Spleen (tissue), 11 donors: ENCODE measurements at regions not wholly inside any gene's neighbourhood (a gene's known extent, or its start where the extent isn't known, plus 50 kb on each side); places are given as distances from the start of the nearest gene placed in this dataset.

Source experiments
- DNase-seq: peaks from one replicate; pipeline ENCODE4 v3.0.0-alpha.2; 2020
- H3K27ac ChIP-seq, 8 donors: fragments of 200-600 bp; sonication (generic) in 7 of 8; 1 replicate in 4 of 8; 2 replicates in 4 of 8; pipeline versions ENCODE4 v1.5.0 to v1.8.0; 2016 to 2021; ENCODE audit warnings: inconsistent platforms in 4 of 8, mild to moderate bottlenecking in 4 of 8, moderate library complexity in 1 of 8
- H3K27me3 ChIP-seq, 7 donors: fragments of 200-600 bp; sonication (generic) in 6 of 7; replicated peaks in 1 of 7; 1 replicate in 4 of 7; 2 replicates in 3 of 7; pipeline versions ENCODE4 v1.5.0 to v1.8.0; 2016 to 2021; ENCODE audit warnings: inconsistent platforms in 3 of 7, mild to moderate bottlenecking in 1 of 7
- H3K36me3 ChIP-seq, 6 donors: fragments of 200-600 bp; sonication (generic) in 5 of 6; 1 replicate in 4 of 6; 2 replicates in 2 of 6; pipeline versions ENCODE4 v1.5.0 to v1.8.0; 2016 to 2021; ENCODE audit warnings: inconsistent platforms in 2 of 6
- H3K4me1 ChIP-seq, 6 donors: fragments of 200-600 bp; sonication (generic) in 5 of 6; 1 replicate in 3 of 6; 2 replicates in 3 of 6; pipeline versions ENCODE4 v1.5.0 to v1.8.0; 2016 to 2021; ENCODE audit warnings: inconsistent platforms in 3 of 6
- H3K4me3 ChIP-seq, 8 donors: fragments of 200-600 bp; sonication (generic) in 7 of 8; 1 replicate in 4 of 8; 2 replicates in 4 of 8; pipeline versions ENCODE4 v1.5.0 to v1.8.0; 2016 to 2021; ENCODE audit warnings: inconsistent platforms in 4 of 8, mild to moderate bottlenecking in 4 of 8, moderate library complexity in 2 of 8
- H3K9me3 ChIP-seq, 8 donors: fragments of 200-600 bp; sonication (generic) in 7 of 8; 1 replicate in 4 of 8; 2 replicates in 4 of 8; pipeline versions ENCODE4 v1.5.0 to v1.8.0; 2016 to 2021; ENCODE audit warnings: inconsistent platforms in 4 of 8
- POLR2A ChIP-seq, 3 donors: fragments of 450-650 bp; IDR thresholded peaks; one replicate each; pipeline ENCODE4 v1.5.1; 2017; ENCODE audit warnings: antibody characterized with exemption in 3 of 3, mild to moderate bottlenecking in 1 of 3
- POLR2AphosphoS5 ChIP-seq, 3 donors: sonication (generic); formaldehyde crosslinking; IDR thresholded peaks; one replicate each; pipeline ENCODE4 v1.5.1; 2017; ENCODE audit warnings: antibody characterized with exemption in 3 of 3
- WGBS, 5 donors: extraction: QIAGEN DNeasy Blood & Tissue Kit in 3 of 5; methylation state at CpG; one replicate each; pipeline versions ENCODE4 v1.1.5 to v1.1.7; 2013 to 2018; 5-methylcytosine and 5-hydroxymethylcytosine counted together
- intact Hi-C: fragments of 100-400 bp; cut with DNase I; formaldehyde crosslinking; loops from one replicate; pipeline ENCODE4 v1.15.0; 2023; ENCODE audit warnings: low total_unique reads
- TF ChIP-seq, protein P1 (sequence below), 11 experiments: fragments of 200-600 bp in 7 of 11; fragments of 450-650 bp in 4 of 11; sonication (generic) in 4 of 11; IDR thresholded peaks in 8 of 11; conservative IDR thresholded peaks in 3 of 11; 1 replicate in 7 of 11; 2 replicates in 4 of 11; pipeline versions ENCODE4 v1.4.0 to v1.8.0; 2016 to 2021; ENCODE audit warnings: antibody characterized with exemption in 11 of 11, inconsistent platforms in 4 of 11, mild to moderate bottlenecking in 1 of 11
- donor health status: healthy with polysubstance abuse.
- donor health status: DM: no; HTN: no; CAD: no; lungs with moderate emphysema.
- donor health status: DM: no; HTN: no; CAD: no.
- donor health status: Bipolar disorder and iron deficiency.
- donor health status: healthy.
- donor health status: DM: no; HTN: no; CAD: no.
- donor health status: DM: yes; HTN: yes; CAD: no.

GRCh38 chr12:40464121-40464520 lies 228.1 kb upstream of the CNTN1 start:
- Histone ChIP-seq H3K27me3 (no peaks in the 10 kb centered on the region), H3K27ac (no peak overlapping the region), H3K9me3 (peaks cover 0 to 3% (median 0%) of the 10 kb centered on the region in 8 donors), H3K4me3 (no peak overlapping the region), H3K4me1 (no peaks in the 10 kb centered on the region), H3K36me3 (no peaks in the 10 kb centered on the region)
- 82 to 92% (median 89%) methylated on average over 2 of the region's 2 CpGs for WGBS, 5 donors
- no peak for DNase-seq
- TF ChIP-seq POLR2AphosphoS5 (IDR thresholded peaks at IDR 0.05) = no peak
- no peak for TF ChIP-seq POLR2A (IDR thresholded peaks at IDR 0.05)
- intact Hi-C loops = no loop called here

DNA sequence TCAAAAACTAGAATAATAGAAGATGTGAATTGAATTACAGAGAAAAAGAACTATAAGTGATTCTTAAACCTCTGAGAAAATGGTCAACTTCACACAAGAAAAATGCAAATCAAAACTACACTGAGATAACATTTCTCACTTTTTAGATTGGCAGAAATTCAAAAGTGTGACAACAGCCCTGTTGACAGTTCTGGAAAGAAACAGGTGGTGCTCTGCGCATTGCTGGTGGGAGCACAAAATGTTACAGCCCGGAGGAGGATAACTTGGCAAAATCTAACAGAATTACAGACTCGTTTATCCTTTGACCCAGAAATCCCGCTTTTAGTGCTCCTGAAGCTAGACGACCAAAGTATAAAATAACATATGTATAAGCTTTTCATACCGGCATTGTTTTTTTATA lies 222.5 kb upstream of the CNTN1 start:
- intact Hi-C loops = no loop called here
- H3K4me3 ChIP-seq = no peak overlapping the region
- TF ChIP-seq POLR2A (IDR thresholded peaks at IDR 0.05) = no peak
- TF ChIP-seq, protein P1, sequence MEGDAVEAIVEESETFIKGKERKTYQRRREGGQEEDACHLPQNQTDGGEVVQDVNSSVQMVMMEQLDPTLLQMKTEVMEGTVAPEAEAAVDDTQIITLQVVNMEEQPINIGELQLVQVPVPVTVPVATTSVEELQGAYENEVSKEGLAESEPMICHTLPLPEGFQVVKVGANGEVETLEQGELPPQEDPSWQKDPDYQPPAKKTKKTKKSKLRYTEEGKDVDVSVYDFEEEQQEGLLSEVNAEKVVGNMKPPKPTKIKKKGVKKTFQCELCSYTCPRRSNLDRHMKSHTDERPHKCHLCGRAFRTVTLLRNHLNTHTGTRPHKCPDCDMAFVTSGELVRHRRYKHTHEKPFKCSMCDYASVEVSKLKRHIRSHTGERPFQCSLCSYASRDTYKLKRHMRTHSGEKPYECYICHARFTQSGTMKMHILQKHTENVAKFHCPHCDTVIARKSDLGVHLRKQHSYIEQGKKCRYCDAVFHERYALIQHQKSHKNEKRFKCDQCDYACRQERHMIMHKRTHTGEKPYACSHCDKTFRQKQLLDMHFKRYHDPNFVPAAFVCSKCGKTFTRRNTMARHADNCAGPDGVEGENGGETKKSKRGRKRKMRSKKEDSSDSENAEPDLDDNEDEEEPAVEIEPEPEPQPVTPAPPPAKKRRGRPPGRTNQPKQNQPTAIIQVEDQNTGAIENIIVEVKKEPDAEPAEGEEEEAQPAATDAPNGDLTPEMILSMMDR (IDR thresholded peaks at IDR 0.05 in 8 of 11, conservative IDR thresholded peaks at IDR 0.05 in 3 of 11) = no peak
- TF ChIP-seq POLR2AphosphoS5 (IDR thresholded peaks at IDR 0.05) = no peak
- H3K27ac ChIP-seq = no peak overlapping the region
- 61 to 71% (median 70%) methylated on average over 6 of the region's 6 CpGs for WGBS, 5 donors
- H3K4me1 ChIP-seq = no peaks in the 10 kb centered on the region
- no peak for DNase-seq
- no peaks in the 10 kb centered on the region for H3K27me3 ChIP-seq
- no peaks in the 10 kb centered on the region for H3K36me3 ChIP-seq
- no peaks in the 10 kb centered on the region for H3K9me3 ChIP-seq

GRCh38 chr12:40473962-40474361 lies 218.3 kb upstream of the CNTN1 start:
- Histone ChIP-seq H3K9me3 (peaks cover 0 to under 1% (median 0%) of the 10 kb centered on the region in 8 donors), H3K36me3 (no peaks in the 10 kb centered on the region), H3K27ac (no peak overlapping the region), H3K27me3 (no peaks in the 10 kb centered on the region), H3K4me1 (no peaks in the 10 kb centered on the region), H3K4me3 (no peak overlapping the region)
- WGBS, 5 donors = 78 to 85% (median 82%) methylated on average over 5 of the region's 5 CpGs
- intact Hi-C loops = no loop called here
- DNase-seq = no peak
- TF ChIP-seq POLR2A (IDR thresholded peaks at IDR 0.05) = no peak
- no peak for TF ChIP-seq POLR2AphosphoS5 (IDR thresholded peaks at IDR 0.05)
- TF ChIP-seq, protein P1 (IDR thresholded peaks at IDR 0.05 in 8 of 11, conservative IDR thresholded peaks at IDR 0.05 in 3 of 11) = no peak

- peaks cover 0 to 7% (median 0%) of the 10 kb centered on the region in 8 donors for H3K9me3 ChIP-seq
- H3K27me3 ChIP-seq = no peaks in the 10 kb centered on the region
- intact Hi-C loops = no loop called here
- H3K4me1 ChIP-seq = no peaks in the 10 kb centered on the region
- 33 to 79% (median 59%) methylated on average over 1 of the region's 1 CpG for WGBS, 5 donors
- no peak overlapping the region for H3K4me3 ChIP-seq
- TF ChIP-seq POLR2AphosphoS5 (IDR thresholded peaks at IDR 0.05) (no peak), POLR2A (IDR thresholded peaks at IDR 0.05) (no peak)
- TF ChIP-seq, protein P1 (IDR thresholded peaks at IDR 0.05 in 8 of 11, conservative IDR thresholded peaks at IDR 0.05 in 3 of 11) = no peak
- no peak overlapping the region for H3K27ac ChIP-seq
- no peak for DNase-seq
- no peaks in the 10 kb centered on the region for H3K36me3 ChIP-seq
Observed at GRCh38 chr12:40474630-40475029, 217.6 kb upstream of the CNTN1 start.

DNA sequence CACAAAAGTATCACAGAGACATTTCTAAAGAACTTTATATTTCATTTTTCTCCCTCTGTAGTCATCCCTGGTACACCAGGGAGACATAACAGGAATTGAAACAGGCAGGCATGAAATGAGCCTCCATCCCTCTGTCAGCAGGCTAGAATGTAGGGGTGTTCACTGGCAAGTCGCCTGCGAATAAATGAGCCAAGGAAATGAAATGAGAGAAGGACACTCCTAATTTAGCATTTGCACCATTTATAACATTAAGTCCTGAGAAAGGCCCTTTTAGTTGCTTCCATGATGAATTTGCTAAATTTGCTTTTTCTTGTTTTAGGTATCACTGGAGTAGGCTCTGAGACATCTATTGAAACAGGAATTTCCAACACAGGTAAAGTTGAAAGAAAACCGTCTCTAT lies 192.4 kb upstream of the CNTN1 start:
- no peaks in the 10 kb centered on the region for H3K36me3 ChIP-seq
- H3K4me1 ChIP-seq = no peaks in the 10 kb centered on the region
- intact Hi-C loops = no loop called here
- no peak overlapping the region for H3K27ac ChIP-seq
- H3K4me3 ChIP-seq = no peak overlapping the region
- H3K9me3 ChIP-seq = no peaks in the 10 kb centered on the region
- DNase-seq = no peak
- TF ChIP-seq POLR2AphosphoS5 (IDR thresholded peaks at IDR 0.05) = no peak
- TF ChIP-seq, protein P1 (IDR thresholded peaks at IDR 0.05 in 8 of 11, conservative IDR thresholded peaks at IDR 0.05 in 3 of 11) = no peak
- TF ChIP-seq POLR2A (IDR thresholded peaks at IDR 0.05) = no peak
- WGBS, 5 donors = 82 to 94% (median 90%) methylated on average over 3 of the region's 3 CpGs
- H3K27me3 ChIP-seq = no peaks in the 10 kb centered on the region
